GM10248 (cell line): ENCODE measurements at regions not wholly inside any gene's neighbourhood (a gene's known extent, or its start where the extent isn't known, plus 50 kb on each side); places are given as distances from the start of the nearest gene placed in this dataset.
"Not testable (repeated sequence)": the region's sequence is repeated elsewhere in the genome, so short reads cannot be mapped to it uniquely, and the experiment has no call there.

Experiments
- CTCF ChIA-PET: fragments of 300-600 bp; sonication (Branson Sonifier 250); formaldehyde crosslinking; extraction: SDS; loops from one replicate; lab custom pipeline; 2021; ENCODE audit warnings: antibody characterized with exemption; lab: Yijun Ruan, JAX
- POLR2A ChIA-PET: fragments of 350-650 bp; sonication (Branson Sonifier 250); formaldehyde crosslinking; extraction: SDS; loops from one replicate; lab custom pipeline; 2020; ENCODE audit warnings: antibody characterized with exemption; lab: Yijun Ruan, JAX
- DNase-seq: peaks from one replicate; pipeline ENCODE4 v3.0.0; 2012; ENCODE audit errors: extremely low spot score
- TF ChIP-seq, protein P1 (sequence below): IDR thresholded peaks from 2 replicates; pipeline ENCODE4 v1.5.1; 2012; ENCODE audit warnings: mild to moderate bottlenecking, low read depth; ENCODE audit errors: extremely low read depth, missing control alignments, control extremely low read depth

DNA sequence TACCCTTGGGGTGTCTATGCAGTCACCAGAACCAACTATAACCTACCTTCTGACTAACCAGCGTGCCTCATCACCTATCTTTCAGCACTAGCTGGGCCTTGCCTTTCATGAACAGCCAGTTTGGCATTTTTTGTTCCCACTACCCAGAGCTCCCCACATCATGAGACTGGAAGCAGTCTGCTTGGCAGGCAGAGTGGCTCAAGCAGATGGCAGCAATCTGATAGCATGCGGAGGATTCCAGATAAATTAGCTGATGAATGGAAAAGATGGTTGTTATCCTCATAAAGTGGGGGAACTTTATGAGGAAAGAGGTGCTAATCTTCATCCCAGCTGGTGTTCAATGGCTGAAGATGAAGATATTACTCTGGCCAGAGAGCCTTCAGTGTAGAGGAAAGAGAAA lies 243.2 kb upstream of the EDA2R start:
- TF ChIP-seq, protein P1, sequence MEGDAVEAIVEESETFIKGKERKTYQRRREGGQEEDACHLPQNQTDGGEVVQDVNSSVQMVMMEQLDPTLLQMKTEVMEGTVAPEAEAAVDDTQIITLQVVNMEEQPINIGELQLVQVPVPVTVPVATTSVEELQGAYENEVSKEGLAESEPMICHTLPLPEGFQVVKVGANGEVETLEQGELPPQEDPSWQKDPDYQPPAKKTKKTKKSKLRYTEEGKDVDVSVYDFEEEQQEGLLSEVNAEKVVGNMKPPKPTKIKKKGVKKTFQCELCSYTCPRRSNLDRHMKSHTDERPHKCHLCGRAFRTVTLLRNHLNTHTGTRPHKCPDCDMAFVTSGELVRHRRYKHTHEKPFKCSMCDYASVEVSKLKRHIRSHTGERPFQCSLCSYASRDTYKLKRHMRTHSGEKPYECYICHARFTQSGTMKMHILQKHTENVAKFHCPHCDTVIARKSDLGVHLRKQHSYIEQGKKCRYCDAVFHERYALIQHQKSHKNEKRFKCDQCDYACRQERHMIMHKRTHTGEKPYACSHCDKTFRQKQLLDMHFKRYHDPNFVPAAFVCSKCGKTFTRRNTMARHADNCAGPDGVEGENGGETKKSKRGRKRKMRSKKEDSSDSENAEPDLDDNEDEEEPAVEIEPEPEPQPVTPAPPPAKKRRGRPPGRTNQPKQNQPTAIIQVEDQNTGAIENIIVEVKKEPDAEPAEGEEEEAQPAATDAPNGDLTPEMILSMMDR, result no peak
- POLR2A ChIA-PET, result no interaction called here
- CTCF ChIA-PET, result no interaction called here
- DNase-seq, result no peak

DNA sequence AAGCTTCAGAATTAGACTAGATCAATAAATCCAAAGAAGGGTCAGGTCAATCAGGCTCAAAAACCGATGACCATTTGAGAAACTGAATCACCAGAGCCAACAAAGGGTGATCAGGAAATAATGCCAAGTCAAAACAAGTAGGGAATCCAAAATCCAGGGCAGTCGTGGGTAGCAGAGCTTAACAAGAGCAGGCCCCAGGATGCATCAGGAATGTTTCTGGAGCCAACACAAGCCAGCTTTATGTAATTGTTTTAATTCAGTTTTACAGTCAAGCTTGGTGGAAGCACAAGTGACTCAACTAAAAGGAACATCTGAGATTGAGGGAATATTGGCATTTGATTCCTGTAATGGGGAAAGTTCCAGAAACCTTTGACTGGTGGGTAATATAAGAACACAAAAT lies 237.9 kb upstream of the EDA2R start:
- ChIA-PET POLR2A (no interaction called here), CTCF (no interaction called here)
- DNase-seq, result no peak
- TF ChIP-seq, protein P1, result no peak

DNA sequence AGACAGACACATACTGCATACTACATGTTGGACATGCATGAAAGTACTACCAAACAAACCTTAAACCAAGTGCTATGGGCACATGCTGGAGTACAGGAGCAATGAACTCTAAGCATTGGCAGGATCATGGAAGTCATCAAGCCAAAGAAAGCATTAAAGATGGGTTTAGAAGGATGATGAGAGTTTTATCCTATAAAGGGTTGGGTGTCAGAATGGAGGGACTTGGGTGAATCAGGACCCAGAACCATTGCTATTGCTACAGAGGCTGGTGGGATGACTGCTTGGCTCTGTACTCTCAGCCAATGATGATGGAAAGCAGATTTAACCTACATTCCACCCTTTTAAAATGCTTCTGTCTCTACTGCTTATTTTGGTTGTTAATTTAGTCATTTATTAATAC lies 233.9 kb upstream of the EDA2R start:
- CTCF ChIA-PET, result no interaction called here
- TF ChIP-seq, protein P1, result no peak
- POLR2A ChIA-PET, result no interaction called here
- no peak for DNase-seq

DNA sequence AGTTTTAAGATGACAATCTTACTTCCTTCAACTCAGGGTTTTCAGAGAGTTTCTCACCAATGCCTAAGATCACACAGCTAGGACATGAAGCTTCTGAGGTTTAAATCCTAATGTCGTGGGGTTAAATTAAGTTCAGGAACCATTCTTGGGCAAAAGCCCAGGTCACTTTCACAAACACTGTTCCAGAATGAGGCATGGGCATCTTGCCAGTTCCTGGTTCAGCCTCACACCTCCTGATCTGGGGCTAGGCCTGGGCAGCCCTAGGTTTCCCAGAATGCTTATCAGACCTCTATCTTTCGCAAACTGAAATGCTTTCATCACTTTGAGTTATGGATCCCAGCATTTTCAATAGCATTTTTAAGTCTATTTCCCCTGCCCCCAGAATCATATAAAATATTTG lies 224.8 kb upstream of the EDA2R start:
- ChIA-PET POLR2A (no interaction called here), CTCF (no interaction called here)
- no peak for DNase-seq
- TF ChIP-seq, protein P1, result no peak

DNA sequence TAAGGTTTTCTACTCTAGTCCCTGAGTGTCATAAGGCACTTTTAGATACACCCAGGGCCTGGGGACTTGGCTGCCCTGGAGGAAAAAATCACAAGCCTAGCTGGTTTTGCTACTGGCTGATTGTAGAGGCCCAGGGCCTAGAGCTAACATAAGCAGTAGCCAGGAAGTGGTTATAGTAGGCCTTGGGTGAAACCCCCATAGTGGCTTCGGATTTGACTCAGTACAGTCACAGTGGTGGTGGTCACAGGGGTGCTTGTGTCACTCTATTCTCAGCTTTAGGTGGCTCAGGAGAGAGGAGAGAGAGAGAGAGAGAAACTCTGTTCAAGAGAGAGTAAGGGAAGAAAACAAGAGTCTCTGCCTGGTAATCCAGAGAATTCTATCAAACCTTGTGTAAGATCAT lies 194.5 kb upstream of the EDA2R start:
- DNase-seq, result no peak
- TF ChIP-seq, protein P1, result no peak
- ChIA-PET CTCF (no interaction called here), POLR2A (no interaction called here)

DNA sequence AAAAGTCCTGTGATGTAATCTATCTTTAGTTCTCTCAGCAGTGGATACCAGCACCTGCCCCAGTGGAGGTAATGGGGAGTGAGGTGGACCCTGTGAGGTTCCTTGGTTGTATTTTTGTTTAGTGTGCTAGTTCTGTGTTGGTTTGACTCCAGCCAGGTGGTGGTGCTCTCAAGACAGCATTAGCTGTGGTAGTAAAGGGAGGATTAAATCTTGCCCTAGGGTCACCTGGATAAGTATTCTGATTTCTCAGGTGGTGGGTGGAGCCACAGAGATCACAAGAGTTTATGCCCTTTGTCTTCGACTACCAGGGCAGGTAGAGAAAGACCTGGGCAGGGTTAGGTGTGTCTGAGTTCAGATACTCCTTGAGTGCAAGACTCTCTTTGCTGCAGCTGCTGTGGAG lies 176.3 kb upstream of the EDA2R start:
- no peak for DNase-seq
- CTCF ChIA-PET, result no interaction called here
- POLR2A ChIA-PET, result no interaction called here
- TF ChIP-seq, protein P1, result no peak

DNA sequence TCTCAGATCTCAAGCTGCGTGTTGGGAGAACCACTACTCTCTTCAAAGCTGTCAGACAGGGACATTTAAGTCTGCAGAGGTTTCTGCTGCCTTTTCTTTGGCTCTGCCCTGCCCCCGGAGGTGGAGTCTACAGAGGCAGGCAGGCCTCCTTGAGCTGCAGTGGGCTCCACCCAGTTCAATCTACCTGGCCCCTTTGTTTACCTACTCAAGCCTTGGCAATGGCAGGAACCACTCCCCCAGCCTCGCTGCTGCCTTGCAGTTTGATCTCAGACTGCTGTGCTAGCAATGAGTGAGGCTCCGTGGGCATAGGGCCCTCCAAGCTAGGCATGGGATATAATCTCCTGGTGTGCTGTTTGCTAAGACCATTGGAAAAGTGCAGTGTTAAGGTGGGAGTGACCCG lies 155.6 kb upstream of the EDA2R start:
- DNase-seq, POLR2A ChIA-PET, CTCF ChIA-PET: not testable (repeated sequence)
